Rectal smooth muscle tissue (tissue), 1 donor: ENCODE measurements at regions not wholly inside any gene's neighbourhood (a gene's known extent, or its start where the extent isn't known, plus 50 kb on each side); places are given as distances from the start of the nearest gene placed in this dataset.
"Not testable (repeated sequence)": the region's sequence is repeated elsewhere in the genome, so short reads cannot be mapped to it uniquely, and the experiment has no call there.

Source experiments
- H3K27ac ChIP-seq: one replicate; pipeline ENCODE4 v1.7.0; 2013; ENCODE audit warnings: low read depth, low read length, inconsistent platforms
- H3K27me3 ChIP-seq: one replicate; pipeline ENCODE4 v1.7.0; 2013; ENCODE audit warnings: low read length; ENCODE audit not compliant: control insufficient read depth, insufficient read depth
- H3K36me3 ChIP-seq: one replicate; pipeline ENCODE4 v1.7.0; 2013; ENCODE audit warnings: low read length; ENCODE audit not compliant: control insufficient read depth, insufficient read depth
- H3K4me1 ChIP-seq: one replicate; pipeline ENCODE4 v1.7.0; 2013; ENCODE audit warnings: low read length; ENCODE audit not compliant: control insufficient read depth, insufficient read depth
- H3K4me3 ChIP-seq: one replicate; pipeline ENCODE4 v1.7.0; 2013; ENCODE audit warnings: low read length
- H3K9ac ChIP-seq: one replicate; pipeline ENCODE4 v1.7.0; 2013; ENCODE audit warnings: low read length

DNA sequence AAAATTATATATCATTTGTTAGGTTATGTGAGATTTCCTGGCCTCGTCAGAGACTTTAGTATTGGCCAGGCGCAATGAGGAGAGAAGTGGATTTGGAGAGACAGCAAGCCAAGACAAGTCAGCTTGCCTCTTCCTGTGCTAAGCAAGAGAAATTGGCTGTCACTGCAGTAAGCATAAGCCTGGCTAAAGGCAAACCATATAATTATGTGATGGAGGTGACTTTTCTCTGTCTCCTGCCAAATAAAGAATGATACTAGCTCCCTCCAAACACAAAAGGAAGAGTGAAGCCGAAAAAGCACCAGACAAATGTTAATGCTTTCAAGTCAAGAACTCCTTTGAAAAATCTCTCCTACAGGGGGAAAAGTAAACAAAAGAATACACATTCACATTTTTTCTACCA is 2246.0 kb downstream of the ARAP2 start:
- H3K4me1 ChIP-seq: no peaks in the 10 kb centered on the region
- H3K4me3 ChIP-seq: no peak overlapping the region
- no peaks in the 10 kb centered on the region for H3K27me3 ChIP-seq
- no peak overlapping the region for H3K27ac ChIP-seq
- H3K9ac ChIP-seq: no peak overlapping the region
- no peaks in the 10 kb centered on the region for H3K36me3 ChIP-seq

DNA sequence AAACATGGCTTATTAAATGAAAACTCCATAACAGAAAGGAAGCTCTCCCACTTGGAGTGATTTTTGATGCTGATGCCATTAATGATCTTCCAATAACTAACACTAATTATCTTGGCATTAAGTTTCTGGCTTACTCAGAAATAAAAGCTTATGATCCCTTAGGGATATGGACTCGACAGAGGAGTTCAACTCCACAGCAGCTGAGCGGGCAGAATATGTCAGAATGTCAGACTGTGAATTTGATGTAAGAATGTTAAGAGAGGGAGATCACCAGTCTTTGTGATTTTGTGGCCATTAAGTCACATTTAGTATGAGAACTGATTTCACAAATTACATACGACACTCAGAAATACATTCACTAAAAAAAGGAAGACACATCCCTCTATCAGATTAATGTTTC is 2244.0 kb downstream of the ARAP2 start:
- Histone ChIP-seq H3K27me3 (no peaks in the 10 kb centered on the region), H3K4me1 (no peaks in the 10 kb centered on the region), H3K36me3 (no peaks in the 10 kb centered on the region), H3K9ac (no peak overlapping the region), H3K27ac (no peak overlapping the region), H3K4me3 (no peak overlapping the region)

DNA sequence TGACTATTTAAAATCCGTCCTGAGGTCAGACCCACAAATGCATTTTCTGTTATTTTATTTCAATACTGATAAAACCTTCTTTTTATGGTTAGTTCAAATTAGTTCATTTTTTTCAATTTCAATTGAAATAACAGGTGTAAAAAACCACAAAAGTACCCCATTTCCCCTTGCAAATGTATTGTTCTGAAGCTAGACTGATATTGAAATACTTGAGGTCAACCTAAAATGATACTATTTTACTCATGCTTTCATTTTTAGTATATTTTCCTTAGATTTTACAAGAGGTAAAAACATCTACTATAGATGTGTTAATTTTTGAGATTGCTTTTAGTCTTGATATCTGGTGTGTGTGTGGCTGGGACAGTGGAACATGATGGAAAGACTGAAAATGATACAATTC is 2237.8 kb downstream of the ARAP2 start:
- H3K4me3 ChIP-seq, H3K4me1 ChIP-seq, H3K27ac ChIP-seq, H3K9ac ChIP-seq, H3K27me3 ChIP-seq, H3K36me3 ChIP-seq: not testable (repeated sequence)

DNA sequence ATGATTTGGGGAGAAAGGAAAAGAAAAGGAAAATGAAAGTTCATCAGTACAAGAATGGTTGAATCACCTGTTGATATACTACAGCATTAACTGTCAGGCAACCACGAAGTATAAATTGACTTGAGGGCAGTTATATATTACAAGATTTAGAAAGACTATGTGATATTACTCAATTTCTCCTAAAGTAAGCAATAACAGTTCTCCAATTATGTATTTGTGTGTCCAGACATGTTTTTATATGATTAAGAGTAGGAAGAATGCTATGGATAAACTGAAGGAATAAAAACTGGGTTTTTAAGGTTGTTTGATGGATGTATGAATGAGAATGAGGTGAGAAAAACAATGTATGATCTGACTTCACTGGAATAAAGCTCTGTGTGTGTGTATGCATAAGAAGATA is 2234.4 kb downstream of the ARAP2 start:
- H3K36me3 ChIP-seq: no peaks in the 10 kb centered on the region
- H3K27me3 ChIP-seq: no peaks in the 10 kb centered on the region
- H3K27ac ChIP-seq: no peak overlapping the region
- no peak overlapping the region for H3K4me3 ChIP-seq
- H3K9ac ChIP-seq: no peak overlapping the region
- H3K4me1 ChIP-seq: no peaks in the 10 kb centered on the region

DNA sequence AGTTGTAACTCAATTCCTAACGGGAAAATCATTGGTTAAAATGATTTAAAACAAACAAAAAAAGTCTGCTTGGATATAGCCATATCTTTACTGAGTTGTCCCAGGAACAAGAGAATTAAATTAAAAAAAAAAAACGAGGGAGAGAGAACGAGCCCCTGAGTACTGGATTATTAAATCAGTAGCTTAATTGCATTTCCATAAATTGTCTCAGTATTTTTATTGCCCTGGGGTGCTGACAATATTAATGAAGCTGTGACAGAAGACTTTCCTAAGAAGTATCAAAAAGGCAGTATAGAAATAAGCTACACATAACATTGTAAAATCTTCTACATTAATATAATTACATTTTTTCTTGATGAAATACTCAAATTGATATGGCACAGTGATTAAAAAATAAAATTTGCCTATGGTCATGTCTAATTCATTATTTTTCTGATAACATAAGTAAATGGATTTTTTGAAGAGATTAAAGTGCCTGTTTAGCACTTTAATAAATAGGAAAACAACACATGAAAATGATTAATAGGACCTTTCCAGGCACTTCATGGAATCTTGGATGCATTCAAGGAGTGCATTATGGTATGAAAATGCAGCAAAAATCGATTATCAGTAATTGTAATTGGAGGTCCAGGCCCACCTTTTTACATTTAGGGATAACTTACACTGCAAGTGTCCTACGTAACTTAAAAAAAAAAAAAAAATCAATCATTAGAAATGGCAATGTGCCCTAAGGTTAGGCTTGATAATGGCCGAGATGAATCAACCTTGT is 2233.4 kb downstream of the ARAP2 start:
- H3K27ac ChIP-seq: no peak overlapping the region
- H3K36me3 ChIP-seq: no peaks in the 10 kb centered on the region
- no peaks in the 10 kb centered on the region for H3K4me1 ChIP-seq
- no peaks in the 10 kb centered on the region for H3K27me3 ChIP-seq
- H3K9ac ChIP-seq: no peak overlapping the region
- no peak overlapping the region for H3K4me3 ChIP-seq

DNA sequence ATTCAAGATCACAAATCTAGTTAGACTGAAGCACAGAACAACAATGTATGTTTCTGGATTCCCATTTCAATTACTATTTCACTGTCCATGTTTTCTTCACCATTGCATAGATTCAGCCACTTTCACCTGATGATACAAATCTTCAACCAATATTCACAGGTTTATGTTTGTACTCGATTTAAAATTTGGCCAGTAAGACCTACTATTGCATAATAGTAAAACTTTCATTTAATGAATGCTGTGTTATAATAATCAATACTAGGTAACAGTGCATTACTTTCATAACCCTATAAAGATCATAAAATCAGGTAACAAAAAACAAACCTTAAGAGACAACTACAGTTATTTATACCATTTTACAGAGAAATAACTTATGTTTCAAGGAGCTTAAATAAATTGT is 2209.1 kb downstream of the ARAP2 start:
- H3K9ac ChIP-seq: no peak overlapping the region
- H3K27ac ChIP-seq: no peak overlapping the region
- H3K36me3 ChIP-seq: no peaks in the 10 kb centered on the region
- H3K27me3 ChIP-seq: no peaks in the 10 kb centered on the region
- H3K4me1 ChIP-seq: no peaks in the 10 kb centered on the region
- H3K4me3 ChIP-seq: no peak overlapping the region

DNA sequence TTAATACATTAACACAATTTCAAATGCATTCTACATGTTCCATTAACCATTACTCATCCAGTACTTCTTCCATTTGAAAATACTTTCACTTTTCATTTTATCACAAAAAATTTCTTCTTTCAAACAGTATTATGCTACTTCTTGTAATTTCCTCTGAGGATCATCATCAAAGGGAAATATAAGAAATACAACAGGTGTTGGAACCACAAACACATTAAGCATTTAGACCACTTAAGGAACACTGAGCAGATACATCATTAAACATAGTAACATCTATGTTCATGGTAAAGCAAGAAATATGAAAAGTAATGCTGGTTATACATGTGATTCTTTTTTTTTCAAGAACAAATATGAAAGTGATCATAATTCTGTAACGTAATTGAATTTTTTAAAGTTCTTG is 2207.0 kb downstream of the ARAP2 start:
- no peak overlapping the region for H3K4me3 ChIP-seq
- H3K27ac ChIP-seq: no peak overlapping the region
- no peaks in the 10 kb centered on the region for H3K36me3 ChIP-seq
- no peak overlapping the region for H3K9ac ChIP-seq
- H3K27me3 ChIP-seq: no peaks in the 10 kb centered on the region
- H3K4me1 ChIP-seq: no peaks in the 10 kb centered on the region

DNA sequence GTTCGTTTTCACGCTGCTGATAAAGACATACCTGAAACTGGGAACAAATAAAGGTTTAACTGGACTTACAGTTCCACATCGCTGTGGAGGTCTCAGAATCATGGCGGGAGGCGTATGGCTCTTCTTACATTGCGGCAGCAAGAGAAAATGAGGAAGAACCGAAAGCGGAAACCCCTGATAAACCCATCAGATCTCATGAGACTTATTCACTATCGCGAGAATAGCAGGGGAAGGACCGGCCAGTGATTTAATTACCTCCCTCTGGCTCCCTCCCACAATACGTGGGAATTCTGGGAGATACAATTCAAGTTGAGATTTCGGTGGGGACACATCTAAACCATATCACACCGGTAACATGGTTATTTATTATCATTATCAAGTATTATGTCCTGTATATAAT is 2204.5 kb downstream of the ARAP2 start:
- no peak overlapping the region for H3K27ac ChIP-seq
- H3K4me3 ChIP-seq: no peak overlapping the region

DNA sequence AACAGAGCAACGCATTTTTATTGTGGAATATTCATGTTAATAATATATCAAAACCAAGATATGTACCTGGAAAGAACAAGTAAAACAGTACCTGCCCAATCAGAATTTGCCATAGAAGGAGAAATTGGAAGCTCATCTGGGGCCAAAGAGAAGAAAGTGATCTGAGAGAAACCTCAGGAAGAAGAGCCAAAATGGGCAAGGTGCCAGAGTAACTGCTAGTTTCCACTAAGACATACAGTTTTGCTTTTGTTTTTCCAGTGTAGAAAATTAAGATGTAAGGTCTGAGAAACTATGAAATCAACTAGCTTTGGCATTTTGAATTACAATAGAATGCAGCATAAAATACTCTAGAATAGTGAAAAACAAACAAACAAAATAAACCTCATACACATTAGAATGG is 2201.2 kb downstream of the ARAP2 start:
- no peaks in the 10 kb centered on the region for H3K27me3 ChIP-seq
- no peak overlapping the region for H3K4me3 ChIP-seq
- H3K9ac ChIP-seq: no peak overlapping the region
- H3K36me3 ChIP-seq: no peaks in the 10 kb centered on the region
- no peak overlapping the region for H3K27ac ChIP-seq
- H3K4me1 ChIP-seq: no peaks in the 10 kb centered on the region

More for the DNA sequence above, 2204.5 kb downstream of the ARAP2 start:
- Histone ChIP-seq H3K4me1 (no peaks in the 10 kb centered on the region), H3K9ac (no peak overlapping the region), H3K36me3 (no peaks in the 10 kb centered on the region), H3K27me3 (no peaks in the 10 kb centered on the region)

DNA sequence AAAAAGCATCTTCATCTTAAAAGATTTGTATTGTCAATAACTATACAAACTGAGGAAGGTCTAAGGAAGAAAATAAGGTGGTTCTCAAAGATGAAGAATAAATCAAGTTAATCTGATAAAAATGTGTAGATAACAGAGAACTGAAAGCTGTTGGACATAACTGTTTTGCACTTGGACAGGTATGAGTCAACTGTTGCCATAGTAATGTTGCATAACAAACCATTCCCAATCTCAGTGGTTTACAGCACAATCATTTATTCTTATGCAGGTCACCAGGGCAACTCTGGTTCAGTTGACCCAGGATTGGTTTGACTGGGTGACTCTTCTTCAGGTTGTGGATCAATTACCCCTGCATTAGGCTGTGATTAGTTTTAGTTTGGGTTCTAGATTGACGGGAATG is 2197.7 kb downstream of the ARAP2 start:
- H3K4me3 ChIP-seq: no peak overlapping the region
- H3K4me1 ChIP-seq: no peaks in the 10 kb centered on the region
- no peaks in the 10 kb centered on the region for H3K36me3 ChIP-seq
- no peak overlapping the region for H3K27ac ChIP-seq
- no peak overlapping the region for H3K9ac ChIP-seq
- no peaks in the 10 kb centered on the region for H3K27me3 ChIP-seq

DNA sequence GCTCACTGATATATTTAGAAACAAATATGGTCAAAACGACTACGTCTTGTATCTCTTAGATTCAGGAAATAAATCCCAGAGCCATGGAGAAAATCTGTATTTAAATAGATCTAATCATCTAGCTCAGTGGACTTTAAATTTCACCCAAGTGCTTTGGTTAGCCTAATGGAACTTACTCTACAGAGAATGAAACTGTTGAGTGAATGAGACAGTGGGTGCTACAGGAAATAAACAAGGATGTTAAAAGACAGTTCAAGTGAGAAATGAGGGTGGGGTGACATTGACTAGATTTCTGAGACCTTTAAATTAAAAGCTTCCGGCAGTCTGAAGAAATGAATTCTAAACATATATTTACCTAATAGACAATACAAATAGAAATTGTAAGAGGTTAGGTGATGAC is 2197.0 kb downstream of the ARAP2 start:
- H3K4me1 ChIP-seq: no peaks in the 10 kb centered on the region
- H3K36me3 ChIP-seq: no peaks in the 10 kb centered on the region
- H3K27ac ChIP-seq: no peak overlapping the region
- no peaks in the 10 kb centered on the region for H3K27me3 ChIP-seq
- H3K9ac ChIP-seq: no peak overlapping the region
- no peak overlapping the region for H3K4me3 ChIP-seq

DNA sequence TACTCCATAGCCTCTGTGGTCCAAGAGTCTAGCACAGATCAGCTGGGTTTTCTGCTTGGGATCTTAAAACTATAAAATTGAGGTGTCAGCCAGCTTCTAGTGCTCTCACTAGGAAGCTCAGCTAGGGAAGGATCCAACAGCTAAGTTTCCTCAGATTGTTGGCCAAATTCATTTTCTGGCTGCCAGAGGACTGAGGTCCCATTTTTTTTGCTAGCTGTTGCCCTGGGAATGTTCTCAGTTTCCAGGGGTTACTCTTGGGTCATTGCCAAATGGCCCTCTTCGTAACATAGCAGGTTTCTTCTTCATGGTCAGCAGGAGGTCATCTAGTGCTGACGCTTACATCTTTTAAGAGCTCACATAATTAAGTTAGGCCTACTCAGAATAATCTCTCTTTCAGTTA is 2178.2 kb downstream of the ARAP2 start:
- H3K27me3 ChIP-seq: no peaks in the 10 kb centered on the region
- H3K4me3 ChIP-seq: no peak overlapping the region
- H3K9ac ChIP-seq: no peak overlapping the region
- H3K36me3 ChIP-seq: no peaks in the 10 kb centered on the region
- no peaks in the 10 kb centered on the region for H3K4me1 ChIP-seq
- H3K27ac ChIP-seq: no peak overlapping the region

DNA sequence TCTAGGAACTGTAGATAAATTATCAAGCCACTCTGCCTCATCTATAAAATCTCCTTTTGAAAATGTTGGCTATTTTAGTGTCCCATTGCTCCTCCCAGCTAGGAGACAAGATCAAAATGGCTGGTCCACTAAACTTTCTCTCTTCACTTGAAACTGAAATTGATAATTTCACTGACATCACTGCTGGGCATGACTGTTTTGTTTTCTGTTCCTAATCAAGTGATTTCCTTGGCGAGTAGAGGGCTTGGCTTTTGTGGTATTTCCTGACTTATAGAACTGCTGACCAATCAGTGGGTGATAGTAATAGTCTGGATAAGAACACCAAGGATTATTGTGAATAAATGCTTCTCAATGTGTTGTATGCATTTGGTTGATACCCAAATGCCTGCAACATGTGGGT is 2152.9 kb downstream of the ARAP2 start:
- H3K27ac ChIP-seq: no peak overlapping the region

More for the DNA sequence above, 2152.9 kb downstream of the ARAP2 start:
- Histone ChIP-seq H3K4me1 (no peaks in the 10 kb centered on the region), H3K4me3 (no peak overlapping the region), H3K27me3 (no peaks in the 10 kb centered on the region), H3K9ac (no peak overlapping the region), H3K36me3 (no peaks in the 10 kb centered on the region)
